Glutamatergic neuron (in vitro differentiated cells): ENCODE measurements at regions not wholly inside any gene's neighbourhood (a gene's known extent, or its start where the extent isn't known, plus 50 kb on each side); places are given as distances from the start of the nearest gene placed in this dataset.
A peak's percentile ranks its signal among the peaks of the same experiment; 100 is the strongest.

Experiments used
- DNase-seq: peaks from one replicate; pipeline ENCODE4 v3.0.0; 2022
- H3K27ac Mint-ChIP-seq: one replicate; pipeline ENCODE4 v1.8.0; 2020; ENCODE audit warnings: mild to moderate bottlenecking, mixed read lengths, inconsistent platforms; ENCODE audit not compliant: unreplicated experiment
- H3K27me3 Mint-ChIP-seq: one replicate; pipeline ENCODE4 v1.8.0; 2020; ENCODE audit warnings: mild to moderate bottlenecking, moderate library complexity, mixed read lengths, inconsistent platforms; ENCODE audit not compliant: unreplicated experiment
- H3K36me3 Mint-ChIP-seq: one replicate; pipeline ENCODE4 v1.8.0; 2020; ENCODE audit warnings: mild to moderate bottlenecking, mixed read lengths, inconsistent platforms; ENCODE audit not compliant: unreplicated experiment
- H3K4me1 Mint-ChIP-seq: one replicate; pipeline ENCODE4 v1.8.0; 2020; ENCODE audit warnings: mild to moderate bottlenecking, low read depth, mixed read lengths, inconsistent platforms; ENCODE audit not compliant: unreplicated experiment
- H3K4me3 Mint-ChIP-seq: one replicate; pipeline ENCODE4 v1.8.0; 2020; ENCODE audit warnings: mild to moderate bottlenecking, mixed read lengths, inconsistent platforms; ENCODE audit not compliant: unreplicated experiment
- H3K9me3 Mint-ChIP-seq: one replicate; pipeline ENCODE4 v1.8.0; 2020; ENCODE audit warnings: mild to moderate bottlenecking, moderate library complexity, mixed read lengths, inconsistent platforms; ENCODE audit not compliant: unreplicated experiment
- TF ChIP-seq, protein P1 (sequence below): fragments of 200-600 bp; sonication (generic); IDR thresholded peaks from one replicate; pipeline ENCODE4 v1.5.0; 2021; ENCODE audit not compliant: partially characterized antibody, unreplicated experiment

DNA sequence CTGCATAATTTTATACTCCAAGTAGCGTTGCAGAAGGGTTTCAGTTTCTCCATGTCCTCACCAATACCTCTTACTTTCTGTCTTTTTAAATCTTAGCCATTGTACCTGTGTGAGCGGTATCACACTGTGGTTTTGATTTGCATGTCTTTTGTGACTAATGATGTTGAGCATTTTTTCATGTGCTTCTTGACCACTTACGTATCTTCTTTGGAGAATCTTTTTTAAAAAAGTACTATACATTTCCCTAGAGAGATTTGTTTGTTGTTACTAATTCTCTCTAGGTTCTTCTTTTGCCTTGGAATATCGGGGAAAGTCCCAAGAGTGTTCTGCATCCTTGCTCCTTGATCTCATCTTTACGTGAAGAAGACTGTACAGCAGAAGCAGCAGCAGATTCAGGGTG lies 81.8 kb upstream of the WARS2 start:
- no peaks in the 10 kb centered on the region for H3K9me3 Mint-ChIP-seq
- H3K4me3 Mint-ChIP-seq: no peak overlapping the region
- TF ChIP-seq, protein P1, sequence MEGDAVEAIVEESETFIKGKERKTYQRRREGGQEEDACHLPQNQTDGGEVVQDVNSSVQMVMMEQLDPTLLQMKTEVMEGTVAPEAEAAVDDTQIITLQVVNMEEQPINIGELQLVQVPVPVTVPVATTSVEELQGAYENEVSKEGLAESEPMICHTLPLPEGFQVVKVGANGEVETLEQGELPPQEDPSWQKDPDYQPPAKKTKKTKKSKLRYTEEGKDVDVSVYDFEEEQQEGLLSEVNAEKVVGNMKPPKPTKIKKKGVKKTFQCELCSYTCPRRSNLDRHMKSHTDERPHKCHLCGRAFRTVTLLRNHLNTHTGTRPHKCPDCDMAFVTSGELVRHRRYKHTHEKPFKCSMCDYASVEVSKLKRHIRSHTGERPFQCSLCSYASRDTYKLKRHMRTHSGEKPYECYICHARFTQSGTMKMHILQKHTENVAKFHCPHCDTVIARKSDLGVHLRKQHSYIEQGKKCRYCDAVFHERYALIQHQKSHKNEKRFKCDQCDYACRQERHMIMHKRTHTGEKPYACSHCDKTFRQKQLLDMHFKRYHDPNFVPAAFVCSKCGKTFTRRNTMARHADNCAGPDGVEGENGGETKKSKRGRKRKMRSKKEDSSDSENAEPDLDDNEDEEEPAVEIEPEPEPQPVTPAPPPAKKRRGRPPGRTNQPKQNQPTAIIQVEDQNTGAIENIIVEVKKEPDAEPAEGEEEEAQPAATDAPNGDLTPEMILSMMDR: no peak
- H3K27me3 Mint-ChIP-seq: peaks cover 5% of the 10 kb centered on the region
- no peak overlapping the region for H3K27ac Mint-ChIP-seq
- H3K4me1 Mint-ChIP-seq: peaks cover 8% of the 10 kb centered on the region
- no peak for DNase-seq
- no peaks in the 10 kb centered on the region for H3K36me3 Mint-ChIP-seq

DNA sequence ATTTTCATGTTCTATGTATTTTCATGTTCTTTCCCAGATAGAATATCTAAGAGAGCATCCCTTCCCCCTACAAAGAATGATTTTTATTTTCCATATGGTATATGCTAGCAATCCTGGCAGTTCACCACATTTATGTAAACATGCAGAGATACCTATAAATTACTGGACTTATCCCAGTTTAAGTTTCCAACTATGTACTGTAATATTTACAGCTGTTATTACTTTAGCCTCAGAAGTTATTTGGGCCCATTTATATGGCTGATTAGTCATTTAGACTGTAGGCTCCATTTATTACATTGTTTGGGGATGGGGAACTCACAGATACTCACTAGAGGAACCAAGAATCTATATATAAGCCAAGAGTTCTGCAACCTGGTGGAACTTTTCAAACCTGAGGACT lies 84.8 kb upstream of the WARS2 start:
- DNase-seq: no peak
- Mint-ChIP-seq H3K4me1 (peaks cover 18% of the 10 kb centered on the region), H3K36me3 (no peaks in the 10 kb centered on the region), H3K27me3 (peaks cover 5% of the 10 kb centered on the region), H3K27ac (no peak overlapping the region), H3K9me3 (no peaks in the 10 kb centered on the region), H3K4me3 (no peak overlapping the region)
- TF ChIP-seq, protein P1: no peak

DNA sequence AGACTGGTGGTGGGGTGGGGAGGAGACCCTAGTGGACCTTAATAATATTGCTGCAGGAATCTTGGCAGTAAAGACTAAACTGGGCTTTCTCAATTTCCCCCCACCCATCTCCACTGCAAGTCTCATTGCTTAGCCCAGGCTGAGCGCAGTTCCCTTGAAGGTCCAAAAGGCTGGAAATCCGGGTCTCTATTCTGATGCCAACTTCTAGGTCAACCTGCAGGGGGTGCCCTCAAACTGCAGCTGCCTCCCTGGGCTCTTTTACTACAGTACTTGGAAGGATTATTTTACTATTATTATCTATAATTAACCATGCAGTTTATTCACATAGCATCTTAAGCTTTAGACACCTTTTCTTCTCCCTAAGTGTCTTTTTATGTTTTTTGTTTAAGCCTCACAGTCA lies 85.4 kb upstream of the WARS2 start:
- no peaks in the 10 kb centered on the region for H3K36me3 Mint-ChIP-seq
- no peak for DNase-seq
- TF ChIP-seq, protein P1: no peak
- H3K4me1 Mint-ChIP-seq: peaks cover 18% of the 10 kb centered on the region
- no peak overlapping the region for H3K4me3 Mint-ChIP-seq
- H3K27ac Mint-ChIP-seq: no peak overlapping the region
- H3K9me3 Mint-ChIP-seq: no peaks in the 10 kb centered on the region
- peaks cover 5% of the 10 kb centered on the region for H3K27me3 Mint-ChIP-seq

DNA sequence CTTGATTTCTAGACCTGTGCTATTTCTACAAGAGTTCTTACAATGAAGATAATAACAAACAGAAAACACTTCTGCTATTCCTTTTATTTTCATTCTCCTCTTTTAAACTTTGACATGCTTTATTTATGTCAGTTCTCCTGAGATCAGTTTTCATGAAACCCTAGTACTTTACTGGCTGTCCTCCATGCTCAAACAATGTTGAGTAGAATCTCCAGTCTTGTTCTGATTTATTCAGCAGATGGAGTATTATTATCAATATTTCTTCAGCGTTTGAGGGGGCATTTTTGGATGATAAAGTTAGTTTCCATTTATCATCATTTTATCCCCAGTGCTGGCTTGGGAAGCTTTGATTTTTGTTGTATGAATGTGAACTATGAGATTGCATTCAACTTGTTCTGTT lies 85.9 kb upstream of the WARS2 start:
- peaks cover 5% of the 10 kb centered on the region for H3K27me3 Mint-ChIP-seq
- H3K4me1 Mint-ChIP-seq: peaks cover 18% of the 10 kb centered on the region
- no peaks in the 10 kb centered on the region for H3K36me3 Mint-ChIP-seq
- no peak overlapping the region for H3K4me3 Mint-ChIP-seq
- TF ChIP-seq, protein P1: no peak
- no peak for DNase-seq
- H3K9me3 Mint-ChIP-seq: no peaks in the 10 kb centered on the region
- H3K27ac Mint-ChIP-seq: no peak overlapping the region

DNA sequence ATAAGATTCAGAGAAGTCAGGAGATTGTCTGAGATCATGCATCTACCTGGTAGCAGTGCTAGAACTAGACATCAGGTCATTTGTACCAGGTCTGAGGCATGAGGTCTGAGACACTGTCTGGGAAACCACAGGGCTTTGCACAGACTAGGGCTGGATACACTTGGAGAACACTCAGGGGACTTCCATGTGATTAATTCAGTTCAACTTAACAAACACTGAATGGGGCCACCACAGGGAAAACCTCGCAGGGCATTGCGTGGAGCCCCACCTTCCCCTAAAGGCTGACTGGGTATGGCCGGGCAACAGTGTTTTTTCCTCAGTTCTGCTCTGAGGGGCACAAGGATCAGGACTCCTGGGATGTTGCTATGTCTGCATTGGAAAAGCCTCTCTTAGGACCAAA lies 86.5 kb upstream of the WARS2 start:
- no peak for DNase-seq
- H3K36me3 Mint-ChIP-seq: no peaks in the 10 kb centered on the region
- H3K27me3 Mint-ChIP-seq: peaks cover 5% of the 10 kb centered on the region
- H3K4me3 Mint-ChIP-seq: peak overlapping the region; percentile 45
- H3K4me1 Mint-ChIP-seq: peaks cover 18% of the 10 kb centered on the region
- H3K27ac Mint-ChIP-seq: no peak overlapping the region
- H3K9me3 Mint-ChIP-seq: no peaks in the 10 kb centered on the region
- TF ChIP-seq, protein P1: no peak
